Hematopoietic multipotent progenitor cell treated with erythropoietin and hydrocortisone succinate and interleukin-3 and kit ligand, for 15 days (in vitro differentiated cells): ENCODE measurements at regions not wholly inside any gene's neighbourhood (a gene's known extent, or its start where the extent isn't known, plus 50 kb on each side); places are given as distances from the start of the nearest gene placed in this dataset.

Experiments used
- DNase-seq: peaks from one replicate; pipeline ENCODE4 v3.0.0-alpha.2; 2015; ENCODE audit warnings: low spot score

DNA sequence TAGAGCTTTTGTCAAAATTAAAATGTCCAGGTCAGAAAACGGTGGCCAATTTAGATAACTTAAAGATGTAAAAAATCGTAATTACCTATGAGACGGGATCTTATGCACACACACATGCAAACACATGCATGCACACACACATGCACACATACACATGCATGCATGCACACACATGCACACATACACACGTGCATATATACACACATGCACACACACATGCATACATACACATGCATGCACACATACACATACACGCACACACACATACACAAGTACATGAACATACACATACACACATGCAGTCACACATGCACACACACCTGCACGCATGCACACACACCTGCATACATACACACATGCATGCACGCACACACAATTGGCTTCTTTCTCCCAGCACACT lies 362.0 kb downstream of the IRX1 start:
- DNase-seq, result no peak

DNA sequence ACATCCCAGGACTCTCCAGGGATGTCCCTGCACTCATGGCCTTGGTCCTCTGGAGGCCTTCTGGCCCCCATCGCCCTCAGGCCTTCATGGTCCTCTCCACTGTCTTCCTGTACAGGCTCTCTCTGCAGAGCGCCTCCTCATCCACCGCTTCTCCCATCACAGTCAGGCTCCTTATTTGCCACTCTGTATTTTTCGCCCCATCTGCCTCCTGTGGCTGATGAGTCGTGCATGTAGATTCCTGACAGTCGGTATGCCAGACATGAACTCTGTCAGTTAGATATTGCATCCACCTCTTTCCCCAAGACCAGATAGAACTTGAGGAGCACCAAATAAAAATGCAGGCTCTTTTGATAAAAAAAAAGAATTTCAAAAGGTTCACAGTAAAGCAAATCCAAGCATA lies 362.8 kb downstream of the IRX1 start:
- DNase-seq, result no peak

DNA sequence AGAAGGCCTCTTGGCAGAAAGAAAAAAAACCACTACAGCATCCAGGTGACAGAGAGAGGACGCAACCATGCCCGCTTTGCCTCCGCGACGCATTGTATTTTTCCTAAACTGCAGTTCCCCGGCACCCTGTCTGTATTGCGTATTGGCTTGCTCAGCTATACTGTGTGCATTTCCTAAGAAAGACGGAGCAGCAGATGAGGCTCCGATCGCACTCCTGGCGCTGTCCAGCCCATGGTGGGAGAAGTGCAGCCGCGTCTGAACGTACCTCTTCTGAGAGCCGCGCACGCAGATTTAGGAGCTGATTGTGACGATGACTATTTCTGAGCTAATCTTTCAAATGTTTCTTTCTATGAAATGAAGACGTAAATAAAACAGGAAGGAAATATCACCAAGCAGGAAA lies 366.5 kb downstream of the IRX1 start:
- no peak for DNase-seq

DNA sequence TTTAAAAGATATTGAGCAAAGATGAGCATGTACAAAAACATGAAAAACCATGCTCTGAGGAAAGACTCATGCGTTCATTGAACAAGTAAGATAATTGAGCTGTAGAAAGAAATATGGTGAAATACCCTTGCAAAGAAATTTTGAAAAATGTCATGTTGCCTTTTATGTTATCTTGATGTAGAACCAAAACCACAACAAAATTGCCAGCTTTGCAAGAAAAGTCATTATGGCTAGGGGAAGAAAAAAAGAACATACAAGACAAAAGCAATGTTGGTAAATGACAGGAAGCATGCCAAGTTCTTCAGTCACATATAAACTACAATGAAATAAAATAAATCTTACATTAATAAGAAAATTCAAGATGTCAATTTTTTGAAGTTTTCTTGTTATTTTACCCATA lies 368.0 kb downstream of the IRX1 start:
- no peak for DNase-seq

DNA sequence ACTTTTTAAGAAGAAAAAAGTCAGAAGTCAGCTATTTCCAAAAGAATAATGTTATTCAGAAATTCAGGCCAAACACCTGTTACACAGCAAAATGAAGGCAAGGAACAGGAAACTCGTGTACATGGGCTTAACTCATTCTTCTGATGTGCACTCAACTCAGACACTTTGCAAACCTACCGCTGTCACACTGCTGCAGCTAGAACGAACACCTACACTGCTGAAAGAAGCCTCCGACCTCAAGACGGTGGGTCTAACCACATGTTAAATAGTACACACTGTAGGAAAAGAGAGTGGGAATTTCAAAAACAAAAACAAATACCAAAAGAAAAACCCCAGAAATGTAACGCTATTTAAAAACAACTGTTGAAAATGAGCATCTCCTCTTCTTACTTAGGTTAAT lies 384.5 kb downstream of the IRX1 start:
- no peak for DNase-seq

DNA sequence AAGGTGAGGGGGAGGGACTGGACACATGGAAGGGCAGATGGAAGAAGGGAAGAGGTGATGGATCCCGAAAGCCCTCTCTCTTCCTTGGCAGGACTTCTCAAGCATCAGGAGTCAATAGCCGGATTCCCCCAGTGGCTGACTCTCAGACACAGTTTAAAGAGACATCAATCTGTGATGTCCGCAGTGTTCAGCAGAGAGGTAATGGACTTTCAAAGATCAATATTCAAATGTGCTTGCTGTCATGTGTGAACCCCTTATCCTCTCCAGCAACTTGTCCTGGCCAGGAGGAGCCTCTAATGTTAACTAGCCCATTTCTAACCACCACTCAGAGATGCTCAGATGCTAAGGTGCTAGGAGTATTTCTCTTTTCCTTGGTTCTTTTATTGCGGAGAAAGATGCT lies 392.2 kb downstream of the IRX1 start:
- DNase-seq, result no peak

DNA sequence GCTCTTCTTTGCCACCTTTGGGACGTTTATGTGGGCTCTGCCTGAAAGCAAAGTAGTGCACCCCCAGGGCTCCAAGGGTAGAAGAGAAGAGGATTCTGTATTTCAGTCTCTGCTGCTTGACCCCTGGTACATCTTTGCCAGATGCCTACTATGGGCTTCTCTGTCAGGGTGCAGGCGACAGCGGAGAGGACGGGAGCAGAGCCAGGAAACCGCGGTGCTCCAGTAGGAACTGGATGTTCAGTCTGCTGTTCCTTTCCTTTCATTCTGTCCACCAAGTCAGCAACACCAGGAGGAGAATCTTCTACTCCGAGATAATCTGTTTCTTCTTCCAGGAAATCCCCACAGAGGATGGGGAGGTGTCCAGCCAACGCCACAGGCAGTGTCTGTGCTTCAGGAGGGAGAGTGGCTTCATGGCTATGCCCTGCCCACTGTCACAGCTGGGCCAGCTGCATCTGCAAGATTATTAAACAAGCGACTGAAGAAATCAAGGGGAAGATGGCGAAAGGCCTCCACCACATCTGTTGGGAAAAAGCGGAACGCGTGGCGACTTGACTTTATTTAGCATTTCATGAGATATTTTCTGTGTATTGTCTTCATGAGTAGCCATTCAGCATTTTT lies 398.3 kb downstream of the IRX1 start:
- no peak for DNase-seq

DNA sequence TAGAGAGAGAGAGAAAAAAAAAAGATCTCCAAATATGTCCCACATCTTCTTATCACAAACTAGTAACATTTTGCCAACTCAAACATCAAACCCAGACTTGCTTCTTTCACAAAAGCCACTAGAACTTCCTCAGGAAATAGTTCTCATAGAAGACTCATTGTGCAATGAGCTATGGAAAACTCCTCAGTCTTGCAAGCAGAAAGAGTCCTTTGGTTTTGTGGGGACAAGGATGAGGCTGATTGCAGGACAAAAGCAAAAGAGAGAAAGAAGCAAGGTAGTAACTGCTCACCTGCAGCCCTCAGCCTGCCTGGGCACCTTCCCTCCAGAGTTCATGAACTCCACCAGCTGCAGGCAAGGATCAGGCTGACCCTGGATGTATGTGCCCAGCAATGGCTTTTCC lies 399.0 kb downstream of the IRX1 start:
- no peak for DNase-seq

DNA sequence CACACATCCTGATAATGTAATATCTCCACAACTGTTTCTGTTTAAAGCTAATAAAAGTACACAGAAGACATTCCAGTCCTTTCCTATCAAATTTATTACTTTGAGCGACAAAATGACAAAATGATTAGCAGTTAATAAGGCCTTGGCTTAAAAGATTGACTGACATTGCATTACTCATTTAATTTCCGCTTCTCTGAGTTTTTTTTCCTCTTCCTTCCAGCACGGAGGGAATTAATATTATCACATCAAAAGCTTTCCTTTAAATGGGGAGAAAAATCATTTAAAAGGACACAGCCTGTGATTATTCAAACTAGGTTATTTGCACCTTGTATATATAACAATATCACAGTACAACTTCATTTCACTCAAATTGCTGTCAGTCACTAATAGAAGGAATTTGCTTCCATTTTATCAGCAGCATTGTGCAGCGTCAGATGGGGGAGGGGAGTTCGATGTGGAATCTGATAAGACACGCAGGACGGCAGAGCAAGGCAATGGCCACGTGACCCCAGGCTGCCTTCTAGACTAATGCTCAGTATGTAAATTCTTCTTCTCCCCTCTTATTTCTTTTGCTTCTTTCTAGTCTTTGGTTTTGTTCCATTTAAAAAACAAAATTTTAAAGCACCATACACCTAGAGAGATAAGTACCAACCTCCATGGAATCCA lies 400.5 kb downstream of the IRX1 start:
- no peak for DNase-seq

DNA sequence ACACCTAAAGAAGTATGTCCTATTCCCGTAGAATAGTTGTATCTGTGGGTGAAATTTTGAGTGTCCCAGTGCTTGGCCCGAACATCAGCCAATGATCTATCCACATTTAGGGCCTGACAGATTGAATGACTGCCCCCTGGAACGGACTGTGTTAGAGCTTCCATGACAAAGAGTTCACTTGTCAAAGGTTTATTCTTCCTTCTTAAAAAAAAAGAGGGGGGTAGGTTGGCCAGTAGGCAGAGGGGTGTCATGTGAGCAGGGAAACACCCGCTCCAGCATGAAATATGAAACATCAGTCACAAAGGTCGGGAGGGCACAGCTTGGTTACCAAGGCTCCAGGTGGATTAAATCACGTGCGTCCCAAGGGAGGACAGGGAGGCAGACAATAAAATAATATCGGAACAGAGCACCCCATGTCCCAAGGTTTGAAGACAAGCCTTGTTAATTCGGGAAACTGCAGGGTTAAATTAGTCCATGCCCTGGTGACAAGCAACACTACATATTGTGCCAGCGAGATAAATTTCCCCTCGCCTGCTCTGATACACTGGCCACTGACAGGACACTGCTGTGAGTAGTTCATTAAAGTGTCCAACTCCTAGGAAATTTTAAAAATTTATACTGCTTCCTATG lies 401.2 kb downstream of the IRX1 start:
- no peak for DNase-seq

DNA sequence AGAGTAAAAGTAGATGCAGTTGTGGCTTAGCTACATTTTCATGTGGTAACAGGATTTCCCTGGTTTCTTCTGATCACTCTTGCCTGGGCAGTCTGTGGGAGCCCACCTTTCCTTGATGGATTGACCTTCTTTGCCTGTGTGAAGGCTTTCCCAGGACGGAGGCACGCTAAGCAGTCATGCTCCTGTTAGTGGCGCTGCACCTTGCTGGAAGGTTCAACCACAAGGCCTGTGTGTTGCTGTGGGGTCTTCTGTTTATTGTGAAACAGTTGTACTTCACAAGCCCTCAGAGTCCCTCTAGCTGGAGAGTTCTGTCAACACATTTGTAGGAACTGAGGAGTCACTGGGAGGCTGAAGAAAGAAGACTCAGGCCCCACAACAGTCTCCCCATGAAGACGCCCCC lies 402.0 kb downstream of the IRX1 start:
- no peak for DNase-seq

DNA sequence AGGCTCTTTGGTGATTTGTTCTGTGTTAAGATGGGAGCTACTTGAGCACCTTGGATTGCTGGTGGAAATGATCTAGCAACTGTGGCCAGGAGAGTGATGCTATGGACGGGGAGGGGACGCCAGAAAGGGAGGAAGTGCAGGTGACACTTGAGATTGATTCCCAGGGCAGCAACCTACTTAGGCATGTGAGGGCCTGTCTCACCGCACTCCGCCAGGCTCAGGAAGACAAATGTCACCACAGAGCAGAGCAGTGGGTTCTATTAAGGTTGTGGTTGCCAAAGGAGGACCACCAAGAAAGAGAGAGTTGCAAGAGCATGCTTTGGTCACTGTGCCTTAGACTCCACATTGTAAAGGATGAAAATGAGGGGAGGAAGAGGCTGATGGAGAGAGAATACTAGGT lies 404.3 kb downstream of the IRX1 start:
- DNase-seq, result no peak

DNA sequence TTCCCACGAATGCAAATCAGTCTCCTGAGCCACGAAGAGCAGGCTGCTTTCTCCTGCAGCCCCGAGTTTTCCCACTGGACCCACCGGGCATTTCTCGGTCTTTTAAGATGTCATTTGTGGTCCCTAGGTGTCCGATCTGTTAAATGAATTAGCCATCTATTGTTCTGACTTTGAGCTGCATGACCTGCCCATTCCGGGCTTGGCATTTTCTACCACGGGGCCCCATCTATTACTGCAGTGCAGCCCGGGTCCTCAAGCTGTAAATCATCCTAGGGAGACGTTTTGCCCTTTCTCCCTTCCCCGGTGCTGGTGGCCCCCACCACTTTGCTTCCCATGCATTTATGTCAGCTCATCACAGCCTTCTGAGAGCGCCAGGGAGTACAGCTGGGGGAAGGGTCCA lies 405.4 kb downstream of the IRX1 start:
- no peak for DNase-seq

DNA sequence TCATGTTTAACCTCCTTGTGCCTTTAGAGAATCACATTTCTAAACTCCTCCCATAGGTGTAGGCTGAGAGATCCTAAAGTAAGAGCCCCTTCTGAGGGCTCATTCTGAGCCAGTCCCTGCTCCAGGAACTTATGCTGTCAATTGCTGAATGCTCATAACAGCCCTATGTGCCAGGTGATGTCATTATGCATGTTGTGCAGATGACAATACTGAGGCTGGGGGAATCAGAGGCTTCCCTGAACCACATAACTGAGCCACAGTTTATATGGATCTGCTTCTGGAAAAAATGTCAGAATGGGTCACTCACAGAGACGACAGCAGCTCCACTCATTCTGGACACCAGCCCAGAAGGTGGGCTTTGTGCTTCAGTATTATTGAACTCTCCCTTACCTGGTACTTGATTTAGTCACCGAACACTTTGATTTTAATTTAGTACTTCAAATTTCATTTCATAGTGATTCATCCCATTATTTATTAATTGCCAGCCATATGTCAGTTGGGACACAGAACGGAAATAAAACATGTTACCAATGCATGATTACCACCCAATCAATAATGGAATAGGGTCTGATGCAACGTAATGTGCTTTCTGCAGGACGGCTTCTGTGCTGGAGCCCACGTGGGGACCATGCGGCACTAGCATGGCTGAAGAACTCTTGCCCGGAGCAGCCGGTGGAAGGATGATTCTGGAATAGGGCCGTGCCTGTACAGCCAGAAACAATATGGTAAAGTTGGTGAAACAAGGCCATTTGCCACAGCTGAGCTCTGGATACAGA lies 406.3 kb downstream of the IRX1 start:
- DNase-seq, result no peak

DNA sequence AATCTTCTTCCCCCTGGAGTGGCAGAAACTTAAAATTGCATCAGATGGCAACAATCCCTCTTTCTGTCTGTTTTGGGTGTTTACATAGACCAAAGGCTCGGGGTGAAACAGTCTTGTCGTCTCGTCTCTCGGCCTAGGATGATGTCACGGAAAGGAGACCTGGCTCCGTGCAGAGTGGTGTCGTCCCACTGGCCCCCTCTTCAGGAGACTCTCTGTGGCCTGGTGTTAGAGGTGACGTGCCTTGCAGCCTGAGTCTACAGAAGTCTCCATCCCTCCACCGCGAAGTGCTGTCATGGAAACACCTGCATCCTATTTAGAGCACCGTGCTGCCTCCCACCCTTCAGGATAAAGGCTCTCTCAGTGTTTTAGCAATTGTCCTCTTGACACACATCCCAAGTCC lies 409.7 kb downstream of the IRX1 start:
- no peak for DNase-seq

DNA sequence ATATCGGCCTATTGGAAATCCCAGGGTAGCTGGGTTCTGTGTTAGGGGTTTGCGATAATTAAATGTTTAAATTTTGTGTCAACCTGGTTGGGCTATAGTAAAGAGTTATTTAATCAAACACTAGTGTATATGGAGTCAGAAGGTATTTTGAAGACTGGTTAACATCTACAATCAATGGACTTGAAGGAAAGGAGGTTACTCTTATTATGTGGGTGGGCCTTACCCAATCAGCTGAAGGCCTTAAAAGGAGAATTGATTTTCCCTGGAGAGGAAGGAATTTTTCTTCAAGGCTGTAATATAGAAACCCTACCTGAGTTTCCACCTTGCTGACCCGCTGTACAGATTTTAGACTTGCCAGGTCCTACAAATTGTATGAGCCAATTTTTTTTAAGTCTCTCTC lies 411.4 kb downstream of the IRX1 start:
- no peak for DNase-seq

DNA sequence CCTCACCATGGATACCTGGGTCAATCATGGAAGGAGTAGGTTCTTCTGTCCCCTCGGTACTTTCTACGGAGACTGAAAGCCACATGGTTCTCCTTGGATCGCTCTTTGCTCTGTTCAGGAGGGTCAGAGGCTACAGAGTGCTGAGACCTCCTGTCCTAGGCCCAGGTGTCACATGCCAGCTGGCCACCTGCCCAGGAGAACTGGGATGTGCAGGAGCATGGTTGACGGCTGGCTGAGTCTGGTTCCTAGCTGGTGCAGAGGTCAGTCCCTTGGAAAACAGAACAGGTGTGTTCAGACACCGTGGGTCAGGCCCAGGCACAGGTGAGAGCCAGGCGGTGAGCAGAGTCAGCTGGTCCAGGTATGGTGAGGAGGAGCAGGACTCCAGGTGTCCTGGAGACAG lies 416.3 kb downstream of the IRX1 start:
- no peak for DNase-seq

DNA sequence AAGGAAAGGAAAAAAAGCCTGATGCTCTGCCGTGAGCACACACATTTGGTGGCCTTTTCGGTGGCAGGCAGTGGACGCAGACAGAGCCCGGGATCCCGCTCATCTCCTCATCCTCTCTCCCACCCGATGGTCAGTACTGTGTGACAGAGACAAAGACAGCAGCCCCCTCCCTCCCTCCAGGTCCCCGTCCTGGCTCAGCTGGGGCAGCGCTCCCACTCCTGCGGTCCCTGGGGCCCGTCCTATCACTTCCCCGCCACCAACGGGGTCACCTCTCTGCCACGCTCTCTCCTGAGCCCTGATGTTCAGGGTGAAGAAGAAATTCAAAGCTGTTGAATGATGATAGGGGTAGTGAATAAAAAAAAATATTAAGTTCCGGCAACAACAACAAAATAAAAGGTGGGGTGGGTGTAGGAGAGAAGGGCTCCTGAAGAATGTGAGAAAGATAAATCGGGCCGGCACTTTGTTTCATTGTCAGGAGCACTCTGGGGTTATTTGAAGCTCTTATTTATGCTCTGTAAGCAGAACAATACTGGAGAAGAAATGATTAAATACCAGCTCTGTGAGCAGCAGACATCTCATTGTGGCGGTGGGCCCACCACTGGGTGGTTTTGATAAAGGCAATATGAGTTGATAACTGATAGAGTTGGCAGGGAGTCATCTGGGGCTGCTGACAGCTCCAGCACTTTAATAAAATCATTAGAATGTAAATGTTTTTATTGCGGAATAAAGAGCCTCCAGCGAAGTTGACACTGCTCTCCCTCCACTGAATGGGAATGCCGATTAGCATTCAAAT lies 417.7 kb downstream of the IRX1 start:
- no peak for DNase-seq

DNA sequence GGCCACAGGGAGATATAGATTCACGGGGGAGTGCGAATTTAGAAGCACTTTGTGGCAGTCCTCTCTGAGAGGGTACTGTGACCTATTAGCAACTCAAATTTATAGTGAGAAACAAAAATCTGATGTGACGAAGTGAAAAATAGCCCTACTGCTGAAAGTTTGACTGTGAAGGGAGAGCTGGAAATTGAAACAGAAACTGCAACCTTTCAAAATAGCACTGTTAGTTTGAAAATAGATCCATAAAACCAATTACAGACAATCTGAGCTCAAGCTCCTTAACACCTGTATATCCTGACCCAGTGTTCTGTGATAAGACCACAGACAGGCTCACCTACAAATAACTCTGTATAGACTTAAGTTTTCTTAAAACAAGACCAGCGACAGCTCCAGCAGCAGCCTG lies 420.1 kb downstream of the IRX1 start:
- DNase-seq, result no peak

DNA sequence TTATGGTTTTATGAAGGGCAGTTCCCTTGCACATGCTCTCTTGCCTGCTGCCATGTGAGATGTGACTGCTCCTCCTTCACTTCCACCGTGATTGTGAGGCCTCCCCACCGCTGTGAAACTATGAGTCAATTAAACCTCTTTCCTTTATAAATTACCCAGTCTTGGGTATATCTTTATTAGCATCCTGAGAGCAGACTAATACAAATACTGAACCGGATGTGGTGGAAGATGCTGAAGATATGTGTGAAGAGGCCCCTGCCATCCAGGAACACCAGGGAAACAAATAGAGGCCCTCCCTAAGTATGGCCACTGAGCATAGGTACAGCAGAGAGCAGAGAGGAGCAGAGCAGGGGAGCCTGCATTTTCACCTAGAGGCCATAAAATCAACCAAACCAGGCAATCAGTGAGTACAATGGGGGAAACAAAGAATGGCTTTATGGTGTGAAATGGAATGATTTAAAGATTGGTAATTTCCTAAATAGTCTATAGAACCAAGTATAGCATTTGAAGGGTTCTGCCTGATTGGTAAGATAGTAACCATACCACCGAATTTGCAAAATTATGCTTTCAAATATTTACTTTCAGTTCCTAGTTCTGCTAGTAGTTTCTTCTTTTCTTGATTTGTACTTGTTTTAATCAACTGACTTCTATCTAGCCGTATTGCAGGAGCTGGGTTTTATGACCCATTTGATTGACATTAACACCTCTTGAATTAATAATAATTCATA lies 421.6 kb downstream of the IRX1 start:
- DNase-seq, result no peak

DNA sequence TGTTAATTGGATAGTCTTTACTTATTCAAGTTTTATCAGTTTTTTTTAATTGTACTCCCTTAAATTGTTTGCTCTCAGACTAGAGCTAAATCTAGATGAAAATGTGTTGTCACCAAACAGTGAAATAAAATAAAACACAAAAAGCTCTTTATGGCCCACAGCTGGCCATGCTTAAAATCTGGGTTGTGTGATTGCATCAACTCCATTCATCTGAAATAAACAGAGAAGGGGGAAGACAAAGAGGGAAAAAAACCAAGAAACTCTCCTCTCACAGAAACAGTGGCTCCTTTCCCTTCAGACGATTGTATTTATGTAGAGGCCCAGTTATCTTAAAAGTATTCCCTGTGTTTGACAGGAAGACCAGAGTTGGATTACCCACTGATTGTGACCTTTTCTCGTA lies 422.4 kb downstream of the IRX1 start:
- DNase-seq, result no peak
